ENCODE measurements at regions not wholly inside any gene's neighbourhood (a gene's known extent, or its start where the extent isn't known, plus 50 kb on each side); places are given as distances from the start of the nearest gene placed in this dataset.

- no peak overlapping the region for H3K4me2 ChIP-seq (ENCODE audit: low read depth, low read length, poor library complexity, severe bottlenecking)
- no peaks in the 10 kb centered on the region for H3K9me3 ChIP-seq (ENCODE audit: insufficient read depth, low read length)
- H3F3A ChIP-seq (ENCODE audit: insufficient read depth), result no peaks in the 10 kb centered on the region
- H3K9me2 ChIP-seq (replicated peaks; ENCODE audit: insufficient read depth, low read length), result no peaks in the 10 kb centered on the region
- H3K27ac ChIP-seq (ENCODE audit: low read depth, low read length), result no peak overlapping the region
- no peaks in the 10 kb centered on the region for H3K27me3 ChIP-seq (ENCODE audit: low read length)
- no peak overlapping the region for H3K9ac ChIP-seq (ENCODE audit: low read length)
- H4K20me1 ChIP-seq (ENCODE audit: low read depth, low read length), result no peaks in the 10 kb centered on the region
- no peaks in the 10 kb centered on the region for H3K36me3 ChIP-seq (ENCODE audit: low read length)
- no peak overlapping the region for H3K4me3 ChIP-seq (ENCODE audit: insufficient read depth, low read length, poor library complexity, severe bottlenecking)
- TF ChIP-seq EZH2phosphoT487 (conservative IDR thresholded peaks at IDR 0.05; ENCODE audit: low read length) (no peak), CTCF (IDR thresholded peaks at IDR 0.05; ENCODE audit: insufficient read depth, low read length, poor library complexity, severe bottlenecking) (no peak)
- H2AFZ ChIP-seq (ENCODE audit: low read depth, low read length, severe bottlenecking), result no peak overlapping the region
- no peaks in the 10 kb centered on the region for H3K79me2 ChIP-seq (ENCODE audit: insufficient read depth, low read length)
Observed at GRCh38 chr20:6381887-6382286, 259.1 kb upstream of the FERMT1 start.

GRCh38 chr20:6362245-6362644, 239.4 kb upstream of the FERMT1 start:
- no peak overlapping the region for H3K4me3 ChIP-seq (ENCODE audit: insufficient read depth, low read length, poor library complexity, severe bottlenecking)
- no peaks in the 10 kb centered on the region for H3K9me2 ChIP-seq (replicated peaks; ENCODE audit: insufficient read depth, low read length)
- H3K9me3 ChIP-seq (ENCODE audit: insufficient read depth, low read length), result no peaks in the 10 kb centered on the region
- no peak for TF ChIP-seq CTCF (IDR thresholded peaks at IDR 0.05; ENCODE audit: insufficient read depth, low read length, poor library complexity, severe bottlenecking)
- no peak for TF ChIP-seq EZH2phosphoT487 (conservative IDR thresholded peaks at IDR 0.05; ENCODE audit: low read length)
- H2AFZ ChIP-seq (ENCODE audit: low read depth, low read length, severe bottlenecking), result no peak overlapping the region
- no peaks in the 10 kb centered on the region for H4K20me1 ChIP-seq (ENCODE audit: low read depth, low read length)
- no peaks in the 10 kb centered on the region for H3K27me3 ChIP-seq (ENCODE audit: low read length)
- no peaks in the 10 kb centered on the region for H3K79me2 ChIP-seq (ENCODE audit: insufficient read depth, low read length)
- no peak overlapping the region for H3K9ac ChIP-seq (ENCODE audit: low read length)
- H3K36me3 ChIP-seq (ENCODE audit: low read length), result no peaks in the 10 kb centered on the region
- no peak overlapping the region for H3K27ac ChIP-seq (ENCODE audit: low read depth, low read length)
- H3F3A ChIP-seq (ENCODE audit: insufficient read depth), result no peaks in the 10 kb centered on the region
- no peak overlapping the region for H3K4me2 ChIP-seq (ENCODE audit: low read depth, low read length, poor library complexity, severe bottlenecking)

- Histone ChIP-seq H4K20me1 (ENCODE audit: low read depth, low read length) (no peaks in the 10 kb centered on the region), H3K9ac (ENCODE audit: low read length) (no peak overlapping the region), H3F3A (ENCODE audit: insufficient read depth) (no peaks in the 10 kb centered on the region), H3K27ac (ENCODE audit: low read depth, low read length) (no peak overlapping the region), H3K9me2 (replicated peaks; ENCODE audit: insufficient read depth, low read length) (no peaks in the 10 kb centered on the region), H3K36me3 (ENCODE audit: low read length) (no peaks in the 10 kb centered on the region), H2AFZ (ENCODE audit: low read depth, low read length, severe bottlenecking) (no peak overlapping the region), H3K9me3 (ENCODE audit: insufficient read depth, low read length) (no peaks in the 10 kb centered on the region), H3K79me2 (ENCODE audit: insufficient read depth, low read length) (no peaks in the 10 kb centered on the region), H3K27me3 (ENCODE audit: low read length) (no peaks in the 10 kb centered on the region), H3K4me3 (ENCODE audit: insufficient read depth, low read length, poor library complexity, severe bottlenecking) (no peak overlapping the region), H3K4me2 (ENCODE audit: low read depth, low read length, poor library complexity, severe bottlenecking) (no peak overlapping the region)
- TF ChIP-seq CTCF (IDR thresholded peaks at IDR 0.05; ENCODE audit: insufficient read depth, low read length, poor library complexity, severe bottlenecking), result no peak
- TF ChIP-seq EZH2phosphoT487 (conservative IDR thresholded peaks at IDR 0.05; ENCODE audit: low read length), result no peak
Observed at GRCh38 chr20:6360766-6361165, 237.9 kb upstream of the FERMT1 start.

Data from SU-DHL-6 (cell line).